GM21423 (cell line): ENCODE measurements at regions not wholly inside any gene's neighbourhood (a gene's known extent, or its start where the extent isn't known, plus 50 kb on each side); places are given as distances from the start of the nearest gene placed in this dataset.

ENCODE experiments used
- ATAC-seq: cut with Tn5 transposase; IDR thresholded peaks from one replicate; pipeline ENCODE4 v1.9.1; 2021; ENCODE audit warnings: mild to moderate bottlenecking, moderate library complexity; ENCODE audit not compliant: unreplicated experiment

GRCh38 chr2:196433116-196433515 lies 206.4 kb upstream of the CCDC150 start:
- ATAC-seq, result no peak

DNA sequence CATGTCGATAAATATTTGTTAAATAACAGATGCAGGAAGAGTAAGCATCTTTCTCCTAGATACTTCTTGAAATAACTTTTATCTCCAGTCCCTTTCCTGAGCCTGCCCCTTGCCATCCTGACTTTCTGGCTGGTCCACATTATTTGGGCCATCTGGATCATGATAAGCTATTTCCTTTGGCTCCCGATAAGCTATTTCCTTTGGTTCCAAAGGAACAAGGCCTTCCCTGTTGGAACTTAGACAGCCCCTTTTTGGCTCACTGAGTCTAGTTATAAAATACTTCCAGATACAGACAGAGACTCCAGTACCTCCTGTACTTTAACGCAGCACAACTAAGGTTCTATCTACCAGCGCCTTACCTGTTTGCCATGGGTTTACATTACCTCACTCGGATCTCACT lies 205.3 kb upstream of the CCDC150 start:
- ATAC-seq, result no peak

DNA sequence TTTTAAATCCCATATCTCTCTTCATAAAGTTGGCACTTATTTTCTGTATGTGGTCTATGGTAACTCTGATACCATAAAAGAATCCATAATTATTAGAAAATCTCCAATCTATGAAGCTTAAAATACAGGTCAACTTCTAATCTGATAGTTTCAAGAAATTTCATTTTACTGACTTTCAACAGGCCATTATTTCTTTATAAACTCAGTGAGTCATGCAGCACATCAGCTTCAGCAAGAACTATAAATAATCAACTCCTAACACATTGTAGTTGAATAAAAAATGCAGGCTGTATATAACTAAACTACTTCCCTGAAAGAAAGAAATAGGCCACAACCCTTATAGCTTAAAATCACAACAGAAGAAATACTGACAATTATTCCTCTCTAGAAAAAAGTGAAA lies 204.3 kb upstream of the CCDC150 start:
- ATAC-seq, result no peak

DNA sequence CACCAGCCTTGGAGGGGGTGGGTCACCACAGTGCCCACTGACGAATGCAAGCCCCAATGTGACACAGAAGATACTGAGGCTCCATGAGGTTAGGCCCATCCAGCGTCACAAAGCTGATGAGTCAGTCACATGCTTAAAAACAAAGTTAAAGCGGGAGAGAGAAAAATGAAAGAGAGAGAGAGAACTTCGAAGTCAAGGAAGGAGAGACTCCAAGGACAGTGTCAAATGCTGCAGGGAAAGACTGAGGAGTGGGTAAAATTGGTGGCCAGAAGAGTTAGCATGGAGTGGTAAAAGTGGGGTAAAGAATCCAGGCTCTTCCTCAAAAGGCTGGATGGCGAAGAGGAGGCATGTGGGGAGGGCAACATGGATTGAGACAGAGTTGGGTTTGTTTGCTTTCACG lies 201.9 kb upstream of the CCDC150 start:
- no peak for ATAC-seq

GRCh38 chr2:196439760-196440159 lies 199.8 kb upstream of the CCDC150 start:
- no peak for ATAC-seq

- ATAC-seq, result no peak
Measured at GRCh38 chr2:196440413-196440812, 199.1 kb upstream of the CCDC150 start.

DNA sequence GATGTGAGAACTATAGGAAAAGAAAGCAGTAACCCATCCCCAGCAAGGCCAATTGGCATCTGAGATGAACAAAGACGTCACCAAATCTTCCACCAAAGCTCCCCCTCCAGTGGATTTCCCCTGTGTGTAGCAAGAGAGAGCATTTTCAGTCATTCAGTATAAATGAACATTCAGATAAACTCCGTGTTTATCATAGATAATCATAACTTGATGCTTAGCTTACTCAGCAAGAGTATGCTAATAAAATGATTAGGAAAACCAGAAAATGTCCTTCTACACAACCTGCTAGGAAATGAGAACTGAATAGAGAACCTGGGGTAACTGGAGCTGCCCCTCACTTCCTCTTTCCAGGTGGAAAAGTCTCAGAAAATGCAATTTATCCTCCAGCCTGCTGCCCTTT lies 198.0 kb upstream of the CCDC150 start:
- no peak for ATAC-seq

- no peak for ATAC-seq
Measured at GRCh38 chr2:196442211-196442610, 197.3 kb upstream of the CCDC150 start.

- no peak for ATAC-seq
Measured at GRCh38 chr2:196444442-196444841, 195.1 kb upstream of the CCDC150 start.

DNA sequence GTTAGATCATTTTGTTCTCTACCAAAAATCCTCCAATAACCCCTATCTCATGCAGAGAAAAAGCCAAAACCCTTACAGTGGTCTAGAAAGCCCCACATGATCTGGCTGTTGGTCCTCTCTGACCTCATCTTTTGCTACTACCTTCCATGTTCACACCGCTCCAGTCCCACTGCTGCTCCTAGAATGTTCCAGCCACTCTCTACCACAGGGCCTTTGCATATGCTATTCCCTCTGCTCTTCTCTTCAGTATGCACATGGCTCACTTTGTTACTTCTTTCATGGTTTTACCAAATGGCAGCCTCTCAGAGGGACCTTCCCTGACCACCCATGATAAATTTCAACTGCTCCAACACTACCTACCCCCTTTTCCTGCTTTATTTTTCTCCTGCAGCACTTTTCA lies 193.5 kb upstream of the CCDC150 start:
- ATAC-seq, result no peak

GRCh38 chr2:196448407-196449079 lies 191.0 kb upstream of the CCDC150 start:
- no peak for ATAC-seq

DNA sequence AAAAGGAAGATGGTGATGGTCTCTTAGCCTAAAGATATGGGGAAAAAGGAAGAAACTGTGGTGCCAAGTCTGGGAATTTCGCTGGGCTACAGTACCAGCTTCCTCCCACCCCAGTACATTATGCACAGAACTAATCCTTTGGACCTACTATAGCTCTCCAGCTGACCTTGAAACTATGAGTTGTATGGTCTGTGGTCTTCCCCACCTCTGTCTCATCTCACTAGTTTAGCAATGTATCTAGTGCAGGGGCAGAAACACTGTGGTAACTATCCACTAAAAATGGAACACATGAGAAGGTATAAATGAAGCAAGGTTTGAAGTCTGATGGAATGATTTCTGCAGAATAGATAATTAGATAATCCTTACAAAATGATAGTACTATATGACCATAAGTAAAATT lies 190.4 kb upstream of the CCDC150 start:
- peak; percentile 42 for ATAC-seq

DNA sequence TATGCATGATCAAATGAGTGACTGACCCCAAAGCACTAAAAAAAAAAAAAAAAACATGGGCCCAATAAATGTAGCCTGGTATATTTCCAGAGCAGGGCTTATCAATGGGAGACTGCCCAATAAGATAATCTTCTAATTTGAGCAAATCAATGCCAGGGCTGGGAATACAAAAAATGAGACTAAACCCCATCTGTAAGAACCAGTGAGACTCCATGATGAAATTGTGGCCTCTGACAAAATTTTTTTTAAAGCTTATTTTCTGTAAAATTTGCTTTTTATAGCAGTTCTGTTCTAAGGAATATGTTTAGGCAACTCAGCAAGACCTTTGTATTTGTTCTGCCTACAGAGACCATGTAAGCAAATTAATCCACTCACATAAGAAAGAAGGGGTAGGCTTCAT lies 186.8 kb upstream of the CCDC150 start:
- no peak for ATAC-seq

GRCh38 chr2:196453613-196454047 lies 185.9 kb upstream of the CCDC150 start:
- ATAC-seq, result no peak

DNA sequence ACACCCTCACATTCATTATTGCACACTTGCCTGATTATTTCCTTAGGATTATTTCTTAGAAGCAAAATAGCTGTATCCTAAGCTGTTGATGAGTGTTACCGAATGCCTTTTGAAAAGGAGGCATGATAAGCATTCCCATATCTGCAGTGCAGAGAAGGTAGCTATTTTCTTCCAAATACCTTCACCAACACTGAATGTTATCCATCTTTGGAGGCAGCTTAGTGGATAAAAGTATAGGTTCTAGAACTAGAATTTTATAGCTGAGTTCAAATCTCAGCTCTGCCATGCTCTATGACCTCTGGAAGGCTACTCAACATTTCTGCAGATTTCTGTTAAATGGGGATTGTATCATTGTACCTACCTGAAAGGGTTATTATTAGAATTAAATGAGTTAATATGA lies 185.0 kb upstream of the CCDC150 start:
- ATAC-seq, result no peak

- no peak for ATAC-seq
Measured at GRCh38 chr2:196459539-196459938, 180.0 kb upstream of the CCDC150 start.

DNA sequence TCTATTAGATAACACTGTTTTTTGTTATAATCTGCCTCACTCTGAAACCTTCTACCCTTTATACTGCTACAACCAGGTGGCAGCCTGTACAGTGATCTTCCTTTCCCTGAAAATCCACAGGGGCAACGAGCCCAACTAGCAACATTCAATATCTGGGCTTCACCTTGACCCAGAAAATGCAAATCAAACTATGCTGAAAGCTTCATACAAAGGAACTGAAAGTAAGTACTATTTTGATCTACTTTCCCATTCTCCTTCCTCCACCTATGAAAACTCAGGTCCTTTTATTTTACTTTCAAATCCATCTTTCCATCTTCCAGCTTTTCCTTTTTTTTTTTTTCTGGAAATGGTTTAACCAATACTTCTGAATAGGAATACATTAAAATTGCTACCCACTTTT lies 175.8 kb upstream of the CCDC150 start:
- ATAC-seq, result no peak

DNA sequence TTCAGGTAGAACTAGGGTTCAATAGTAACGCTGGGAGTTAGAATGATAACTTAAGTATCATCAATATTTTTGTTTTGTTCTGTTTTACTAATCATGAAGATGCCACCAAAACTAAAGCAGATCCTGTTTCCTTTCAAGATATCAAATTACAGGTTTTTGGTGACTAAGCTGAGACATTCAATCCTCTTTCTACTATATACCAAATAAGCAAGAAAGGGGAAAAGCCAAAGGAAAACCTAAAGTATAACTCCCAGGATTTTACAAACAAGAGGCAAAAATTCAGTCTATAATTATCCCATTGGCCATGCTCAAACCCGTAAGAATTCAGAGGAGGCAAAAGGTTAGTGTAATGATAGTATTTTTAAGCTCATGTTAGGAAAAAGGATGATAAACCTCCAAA lies 175.2 kb upstream of the CCDC150 start:
- no peak for ATAC-seq

- no peak for ATAC-seq
Measured at GRCh38 chr2:196466581-196466980, 172.9 kb upstream of the CCDC150 start.

DNA sequence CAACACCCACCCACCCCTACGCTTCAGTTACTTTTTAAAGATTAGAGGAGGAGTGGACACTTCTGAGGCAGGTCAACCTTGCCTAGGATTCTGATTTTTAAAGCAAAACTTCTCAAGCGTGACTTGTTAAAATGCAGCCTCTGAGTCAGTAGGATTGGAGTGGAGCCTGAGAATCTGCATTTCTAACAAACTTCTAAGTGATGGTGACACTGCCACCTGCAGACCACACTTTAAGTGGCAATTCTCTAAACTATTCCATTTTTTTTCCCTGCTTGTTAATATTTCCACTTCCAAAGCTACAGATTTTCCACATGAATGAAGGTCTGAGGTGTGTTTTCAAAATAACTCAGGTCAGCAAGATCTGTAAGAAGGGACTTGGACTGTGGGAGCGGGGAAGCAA lies 171.1 kb upstream of the CCDC150 start:
- ATAC-seq, result no peak

GRCh38 chr2:196473617-196474016 lies 165.9 kb upstream of the CCDC150 start:
- ATAC-seq, result no peak

DNA sequence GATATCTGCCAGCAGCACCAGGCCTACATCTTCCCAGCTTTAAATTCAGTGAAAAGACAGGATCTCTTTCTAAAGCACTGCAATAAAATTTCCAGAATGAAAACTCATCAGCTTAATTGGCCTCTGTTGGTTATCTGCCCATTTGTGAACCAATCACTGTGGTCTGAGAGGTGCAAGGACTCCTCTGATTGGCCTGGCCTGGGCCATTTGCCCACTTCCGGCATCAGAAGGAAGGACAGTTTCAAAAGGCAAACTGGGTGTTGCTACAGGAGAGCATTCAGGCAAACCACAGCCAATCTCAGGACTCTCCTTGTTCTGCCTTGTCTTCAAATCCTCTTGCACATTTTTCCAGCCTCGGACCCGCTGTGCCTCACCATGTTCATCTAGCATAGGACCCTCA lies 163.9 kb upstream of the CCDC150 start:
- ATAC-seq, result no peak

GRCh38 chr2:196478588-196478987 lies 160.9 kb upstream of the CCDC150 start:
- no peak for ATAC-seq
